DMS 273 treated with DMSO at 0.1 percent for 48 hours (cell line): ENCODE measurements at regions not wholly inside any gene's neighbourhood (a gene's known extent, or its start where the extent isn't known, plus 50 kb on each side); places are given as distances from the start of the nearest gene placed in this dataset.
"Not testable (repeated sequence)": the region's sequence is repeated elsewhere in the genome, so short reads cannot be mapped to it uniquely, and the experiment has no call there.

Source experiments
- DNase-seq: peaks from one replicate; lab custom pipeline; 2025; lab: John Stamatoyannopoulos, UW

DNA sequence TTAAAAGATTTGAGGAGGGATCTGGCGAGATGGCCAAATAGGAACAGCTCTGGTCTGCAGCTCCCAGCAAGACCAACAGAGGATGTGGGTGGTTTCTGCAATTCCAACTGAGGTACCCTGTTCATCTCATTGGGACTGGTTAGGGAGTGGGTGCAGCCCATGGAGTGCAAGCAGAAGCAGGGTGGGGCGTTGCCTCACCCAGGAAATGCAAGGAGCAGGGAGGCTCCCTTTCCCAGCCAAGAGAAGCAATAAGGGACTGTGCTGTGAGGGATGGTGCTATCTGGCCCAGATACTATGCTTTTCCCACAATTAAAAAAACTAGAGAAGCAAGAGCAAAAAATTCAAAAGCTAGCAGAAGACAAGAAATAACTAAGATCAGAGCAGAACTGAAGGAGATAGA, 318.4 kb downstream of the PPP1R3A start:
- DNase-seq, result not testable (repeated sequence)

DNA sequence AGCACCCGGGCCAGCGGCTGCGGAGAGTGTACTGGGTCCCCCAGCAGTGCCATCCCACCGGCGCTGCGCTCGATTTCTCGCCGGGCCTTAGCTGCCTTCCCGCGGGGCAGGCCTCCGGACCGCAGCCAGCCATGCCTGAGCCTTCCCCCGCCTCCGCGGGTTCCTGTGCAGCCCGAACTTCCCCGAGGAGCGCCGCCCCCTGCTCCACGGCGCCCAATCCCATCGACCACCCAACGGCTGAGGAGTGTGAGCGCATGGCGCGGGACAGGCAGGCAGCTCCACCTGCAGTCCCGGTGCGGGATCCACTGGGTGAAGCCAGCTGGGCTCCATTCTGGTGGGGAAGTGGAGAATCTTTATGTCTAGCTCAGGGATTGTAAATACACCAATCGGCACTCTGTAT, 325.4 kb downstream of the PPP1R3A start:
- not testable (repeated sequence) for DNase-seq

DNA sequence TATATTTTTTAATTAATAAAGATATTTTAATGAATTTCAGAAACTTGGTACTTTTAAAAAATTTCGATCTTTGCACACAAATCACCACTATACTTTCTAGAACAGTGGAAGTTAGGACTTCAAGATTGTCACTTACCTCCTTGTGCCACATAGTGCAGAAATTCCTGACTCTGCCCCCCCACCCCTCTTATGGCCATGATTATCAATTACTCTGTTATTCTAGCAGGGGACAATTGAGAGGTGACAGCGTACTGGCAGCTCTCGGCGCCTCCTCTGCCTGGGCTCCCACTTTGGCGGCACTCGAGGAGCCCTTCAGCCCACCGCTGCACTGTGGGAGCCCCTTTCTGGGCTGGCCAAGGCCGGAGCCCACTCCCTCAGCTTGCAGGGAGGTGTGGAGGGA, 325.9 kb downstream of the PPP1R3A start:
- not testable (repeated sequence) for DNase-seq

DNA sequence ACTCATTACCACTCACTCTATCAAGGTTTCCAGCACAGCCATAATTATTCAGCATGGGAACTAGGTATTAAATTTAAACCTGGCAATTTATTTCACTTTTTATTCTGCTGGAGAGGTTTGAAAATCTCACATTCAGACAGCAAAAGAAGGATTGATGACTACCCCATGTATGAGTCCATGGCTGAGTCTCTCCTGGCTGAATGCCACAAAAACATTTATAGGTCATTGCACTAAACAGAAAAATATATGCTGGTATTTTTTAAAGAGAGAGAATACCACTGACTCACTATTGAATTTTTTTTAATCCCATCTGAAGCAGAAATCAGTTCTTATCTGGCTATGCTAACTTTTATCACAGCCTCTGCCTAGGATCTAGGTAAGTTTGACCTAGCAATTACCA, 336.3 kb downstream of the PPP1R3A start:
- DNase-seq, result no peak

DNA sequence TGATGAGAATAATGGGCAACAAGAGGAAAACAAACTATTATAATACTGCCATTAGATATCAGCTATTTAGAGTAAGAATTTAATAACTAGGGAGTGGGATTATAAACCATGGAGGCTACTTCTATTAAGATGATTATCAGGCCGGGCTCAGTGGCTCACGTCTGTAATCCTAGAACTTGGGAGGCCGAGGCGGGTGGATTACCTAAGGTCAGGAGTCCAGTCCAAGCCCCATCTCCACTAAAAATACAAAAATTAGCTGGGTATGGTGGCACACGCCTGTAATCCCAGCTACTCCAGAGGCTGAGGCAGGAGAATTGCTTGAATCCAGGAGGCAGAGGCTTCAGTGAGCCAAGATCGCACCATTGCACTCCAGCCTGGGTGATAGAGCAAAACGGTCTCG, 355.6 kb downstream of the PPP1R3A start:
- DNase-seq, result not testable (repeated sequence)

DNA sequence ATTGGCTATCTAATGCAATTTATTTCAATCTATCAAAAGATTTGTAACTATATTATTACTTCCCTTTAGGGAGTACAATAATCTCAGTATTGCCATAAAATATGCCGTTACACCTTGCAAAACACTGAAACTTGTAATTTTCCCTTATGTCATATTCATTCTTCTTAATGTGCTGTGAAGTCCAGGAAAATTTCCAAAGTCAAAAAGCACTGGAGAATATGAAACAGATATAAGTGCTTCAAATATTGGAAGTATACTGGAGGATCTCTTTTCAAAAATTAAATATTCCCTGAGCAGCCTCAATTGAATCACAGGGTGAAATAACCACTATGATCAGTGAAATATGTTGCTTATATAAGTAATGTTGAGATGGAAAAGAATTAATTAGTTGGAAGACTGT, 356.0 kb downstream of the PPP1R3A start:
- no peak for DNase-seq

DNA sequence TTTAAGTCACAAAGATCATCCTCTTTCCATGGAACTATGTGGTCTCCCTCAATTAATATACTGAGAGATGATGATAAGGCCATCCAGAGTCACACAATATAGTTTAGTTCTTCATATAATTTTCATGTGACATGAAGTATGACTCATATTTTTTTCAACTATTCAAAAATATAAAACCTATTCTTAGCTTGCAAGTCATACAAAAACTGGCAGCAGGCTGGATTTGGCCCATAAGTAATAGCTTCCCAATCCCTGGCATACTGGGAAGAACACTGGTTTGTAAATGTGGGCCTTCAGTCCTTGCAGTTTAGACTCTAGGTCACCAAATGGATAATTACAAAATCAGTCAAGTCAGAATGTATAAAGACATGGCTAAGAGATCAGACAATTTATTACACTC, 356.6 kb downstream of the PPP1R3A start:
- DNase-seq, result no peak

DNA sequence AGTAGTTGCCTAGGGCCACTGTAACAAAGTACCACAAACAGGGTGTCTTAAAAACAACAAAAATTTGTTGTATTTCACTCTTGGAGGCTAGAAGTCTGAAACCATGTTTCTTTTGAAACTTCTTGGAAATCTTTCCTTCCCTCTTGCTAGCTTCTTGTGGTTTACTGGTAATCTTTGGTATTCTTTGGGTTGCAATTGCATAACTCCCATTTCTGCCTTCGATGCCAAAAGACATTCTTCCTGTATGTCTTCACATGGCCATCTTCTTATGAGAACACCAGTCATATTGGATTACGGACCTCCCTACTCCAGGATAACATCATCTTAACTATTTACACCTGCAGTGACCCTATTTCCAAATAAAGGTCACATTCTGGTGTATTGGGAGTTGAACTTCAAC, 357.4 kb downstream of the PPP1R3A start:
- no peak for DNase-seq

DNA sequence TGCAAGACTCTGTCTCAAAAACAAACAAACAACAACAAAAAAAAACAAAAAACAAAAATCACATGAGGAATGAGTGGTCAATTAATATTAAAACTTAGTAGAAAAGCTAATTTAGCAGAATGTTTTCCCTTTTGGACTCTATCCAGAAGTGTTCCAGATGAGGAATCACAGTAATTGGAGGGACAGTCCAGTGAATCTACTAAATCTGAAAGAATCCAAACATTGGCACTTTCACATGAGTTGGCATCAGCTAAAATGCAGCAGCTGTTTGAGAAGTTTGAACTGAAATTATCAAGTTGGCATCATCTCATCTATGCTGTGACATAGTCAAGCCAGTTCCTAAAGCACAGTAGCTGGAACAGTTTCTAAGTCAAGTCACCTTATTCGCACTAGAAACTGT, 367.8 kb downstream of the PPP1R3A start:
- DNase-seq, result no peak

DNA sequence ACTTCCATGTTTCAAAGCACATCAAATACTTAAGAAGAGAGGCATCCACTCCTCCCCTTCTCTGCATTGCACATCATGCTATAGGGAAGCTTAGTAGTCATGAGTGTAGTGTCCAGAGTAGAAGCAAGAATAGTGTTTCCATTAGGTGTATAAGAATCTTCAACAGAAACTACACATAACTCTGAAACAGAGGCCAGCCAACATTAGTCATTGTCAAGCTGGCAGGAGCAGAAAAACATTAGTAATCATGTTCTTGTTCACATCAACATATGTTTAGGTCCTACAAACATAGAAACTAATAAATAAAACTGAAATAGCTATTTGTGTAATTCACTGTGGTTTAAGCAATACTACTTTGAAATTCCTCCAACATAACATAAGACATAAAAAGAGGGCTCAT, 370.2 kb downstream of the PPP1R3A start:
- no peak for DNase-seq

DNA sequence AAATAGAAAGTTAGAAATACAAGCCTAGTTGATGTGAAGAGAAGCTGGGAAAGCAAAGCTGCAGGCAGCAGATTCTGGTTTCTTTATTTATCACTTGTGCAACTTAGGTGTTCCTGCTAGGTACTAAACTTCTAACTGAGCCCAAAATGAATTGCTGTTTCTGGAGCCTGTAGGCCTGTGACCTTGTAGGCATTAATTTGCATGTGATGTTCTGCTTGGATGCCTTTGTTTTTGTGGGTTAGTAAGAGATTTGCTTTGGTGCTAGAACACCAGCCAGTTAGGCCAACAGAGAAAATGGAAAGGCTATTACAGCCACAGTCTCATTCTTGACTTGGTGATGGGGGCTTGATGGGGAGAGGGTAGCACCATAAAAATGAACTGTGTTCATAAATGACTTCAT, 370.7 kb downstream of the PPP1R3A start:
- DNase-seq, result no peak

DNA sequence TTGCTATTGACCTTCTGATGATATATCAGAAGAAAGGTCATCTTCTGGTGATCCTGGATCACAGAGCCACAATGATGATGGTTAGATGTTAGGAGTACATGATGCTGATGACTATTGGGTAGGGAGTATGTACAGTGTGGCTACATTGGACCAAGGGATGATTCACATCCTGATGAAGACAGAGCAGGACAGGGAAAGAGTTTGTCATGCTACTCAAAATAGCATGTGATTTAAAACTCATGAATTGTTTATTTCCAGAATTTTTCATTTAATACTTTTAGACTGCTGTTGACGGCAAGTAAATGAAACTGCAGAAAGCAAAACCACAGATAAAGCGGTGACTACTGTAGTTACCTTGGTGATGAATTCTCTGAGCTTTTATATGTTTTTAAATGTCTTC, 397.3 kb downstream of the PPP1R3A start:
- no peak for DNase-seq

DNA sequence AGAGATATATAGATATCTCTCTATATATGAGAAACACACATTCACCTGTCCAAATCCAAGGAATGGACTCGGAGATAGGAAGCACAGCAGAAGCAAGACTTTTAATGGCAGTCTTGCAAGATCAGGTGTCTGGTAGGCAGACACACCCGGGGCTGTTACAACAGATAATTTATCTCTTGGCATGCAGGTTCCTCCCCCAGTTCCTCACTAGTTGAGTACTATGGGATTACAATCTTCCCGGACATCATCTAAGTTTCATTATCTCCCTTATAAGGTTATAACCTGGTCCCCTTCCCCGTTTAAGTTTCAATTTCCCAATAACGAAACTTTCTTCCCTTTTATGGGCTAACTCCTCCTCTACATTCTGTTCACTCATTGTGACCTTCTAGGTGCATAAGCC, 399.3 kb downstream of the PPP1R3A start:
- DNase-seq, result no peak

DNA sequence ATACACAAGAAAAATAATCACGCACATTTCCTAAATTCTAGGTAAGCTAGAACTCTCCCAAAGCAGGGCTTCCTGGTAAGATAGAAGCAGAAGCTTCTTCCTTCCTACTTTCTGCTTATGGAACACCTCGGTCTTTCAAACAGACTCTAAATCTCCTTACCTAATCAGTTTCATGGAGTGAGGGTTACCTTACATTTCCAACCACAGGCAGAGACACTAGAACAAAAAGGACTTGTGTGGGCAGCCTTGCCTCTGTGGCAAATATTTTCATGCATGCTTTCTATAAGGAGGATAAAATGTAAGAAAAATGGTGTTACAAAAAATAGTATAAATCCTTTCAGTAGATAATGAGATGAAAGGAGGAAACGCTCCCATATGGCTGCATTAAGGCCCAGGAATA, 386.3 kb upstream of the SMIM30 start:
- DNase-seq, result no peak

DNA sequence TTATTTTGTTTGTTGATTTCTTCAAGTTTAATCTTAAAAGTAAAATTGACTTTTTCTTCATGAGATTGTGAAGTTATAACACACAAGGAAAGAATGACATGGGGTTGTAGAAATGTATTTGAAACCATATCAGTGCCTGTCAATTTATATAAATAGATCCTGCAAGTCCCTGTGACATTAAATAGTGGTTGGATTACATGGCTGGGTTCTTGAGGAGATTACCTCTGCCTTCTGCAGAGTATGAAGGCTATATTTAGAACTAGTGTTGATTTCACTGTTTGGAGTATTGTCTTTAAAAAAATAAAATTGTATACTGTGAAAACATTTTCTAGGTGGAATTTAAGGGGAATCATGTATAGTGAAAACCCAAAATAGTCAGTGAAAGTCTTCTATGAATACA, 385.8 kb upstream of the SMIM30 start:
- DNase-seq, result no peak

DNA sequence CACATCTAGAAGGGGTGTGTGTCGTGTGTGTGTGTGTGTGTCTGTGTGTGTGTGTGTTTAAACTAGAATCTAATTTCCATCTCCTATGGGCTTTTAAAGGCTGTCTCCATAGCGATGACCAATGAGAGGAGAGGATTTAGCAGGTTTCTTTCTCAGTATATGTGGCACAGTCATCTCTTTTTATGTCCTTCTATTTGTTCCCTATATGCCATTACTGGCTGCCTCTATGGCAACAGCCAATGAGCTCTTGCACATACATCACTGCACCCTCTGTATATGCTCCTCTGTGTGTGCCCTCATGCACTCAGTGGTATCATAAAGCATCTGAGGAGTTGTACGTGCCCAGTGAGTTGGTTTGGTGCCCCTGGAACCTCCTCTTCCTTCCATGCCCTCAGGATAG, 378.2 kb upstream of the SMIM30 start:
- DNase-seq, result not testable (repeated sequence)

DNA sequence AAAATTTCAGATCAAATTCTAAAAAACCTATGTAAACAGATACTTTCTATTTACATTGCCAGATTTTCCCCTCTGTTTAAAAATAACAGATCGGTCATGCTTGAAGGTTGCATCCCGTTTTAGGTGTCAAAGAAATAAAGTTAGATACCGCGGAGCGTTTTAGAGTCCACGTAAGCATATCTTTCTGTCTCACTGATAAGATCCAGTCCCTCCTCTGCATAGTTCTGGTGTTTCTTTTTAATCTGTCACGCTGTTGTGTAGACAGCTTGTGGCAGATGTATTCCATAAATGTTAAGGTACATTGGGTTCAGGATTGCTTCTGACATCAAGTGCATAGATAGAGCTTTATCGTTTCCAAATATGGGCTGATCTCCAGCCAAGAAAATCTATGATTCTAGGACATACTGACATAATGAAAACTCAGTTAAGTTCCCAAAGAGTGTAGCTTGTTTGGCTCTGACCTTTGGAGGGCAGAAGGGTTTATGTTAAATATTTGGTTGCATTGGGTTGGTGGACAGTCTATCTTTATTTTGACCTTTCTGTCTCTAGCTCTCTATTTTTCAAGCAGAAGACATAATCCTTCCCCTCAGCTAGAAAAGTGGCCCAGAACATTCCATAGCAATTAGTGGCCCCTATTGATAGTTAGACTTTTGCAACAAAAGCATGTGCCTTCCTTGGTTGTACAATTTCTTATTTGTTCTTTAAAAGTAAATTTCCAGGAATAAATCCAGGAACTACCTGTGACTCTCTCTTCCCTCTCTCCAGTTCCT, 376.6 kb upstream of the SMIM30 start:
- not testable (repeated sequence) for DNase-seq

DNA sequence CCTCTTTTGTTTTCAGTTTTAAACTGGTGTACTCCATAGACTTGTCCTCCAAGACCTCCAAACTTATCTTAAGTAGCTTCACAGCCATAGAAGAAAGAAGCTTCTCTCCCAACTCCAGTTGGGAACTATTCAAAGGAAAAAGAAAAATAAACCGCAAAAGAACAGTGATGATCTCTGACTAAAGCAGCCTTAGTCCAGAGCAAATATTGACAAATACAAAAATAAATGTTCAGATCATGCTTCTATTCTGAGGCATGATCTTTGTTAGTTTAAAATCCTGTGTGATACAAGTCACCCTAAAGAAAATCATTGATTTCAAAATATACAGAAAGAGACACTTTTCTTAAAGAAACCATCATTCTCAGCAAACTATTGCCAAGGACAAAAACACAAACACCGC, 373.0 kb upstream of the SMIM30 start:
- no peak for DNase-seq

DNA sequence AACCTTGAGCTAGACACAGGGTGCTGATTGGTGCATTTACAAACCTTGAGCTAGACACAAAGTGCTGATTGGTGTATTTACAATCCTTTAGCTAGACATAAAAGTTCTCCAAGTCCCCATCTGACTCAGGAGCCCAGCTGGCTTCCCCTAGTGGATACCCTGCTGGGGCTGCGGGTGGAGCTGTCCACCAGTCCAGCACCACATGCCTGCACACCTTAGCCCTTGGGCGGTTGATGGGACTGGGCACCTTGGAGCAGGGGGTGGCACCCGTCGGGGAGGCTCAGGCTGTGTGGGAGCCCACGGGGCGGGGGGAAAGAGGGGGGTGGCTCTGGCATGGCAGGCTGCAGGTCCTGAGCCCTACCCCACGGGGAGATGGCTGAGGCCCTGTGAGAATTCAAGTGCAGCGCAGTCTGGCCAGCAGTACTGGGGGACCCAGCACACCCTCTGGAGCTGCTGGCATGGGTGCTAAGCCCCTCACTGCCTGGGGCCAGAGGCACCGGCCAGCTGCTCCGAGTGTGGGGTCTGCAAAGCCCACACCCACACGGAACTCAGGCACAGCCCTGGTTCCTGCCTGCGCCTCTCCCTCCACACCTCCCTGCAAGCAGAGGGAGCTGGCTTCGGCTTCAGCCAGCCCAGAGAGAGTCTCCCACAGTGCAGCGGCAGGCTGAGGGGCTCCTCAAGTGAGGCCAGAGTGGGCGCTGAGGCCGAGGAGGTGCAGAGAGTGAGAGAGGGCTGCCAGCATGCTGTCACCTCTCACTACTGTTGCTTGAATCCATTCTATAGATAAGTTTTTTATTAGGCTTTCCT, 369.8 kb upstream of the SMIM30 start:
- DNase-seq, result no peak

DNA sequence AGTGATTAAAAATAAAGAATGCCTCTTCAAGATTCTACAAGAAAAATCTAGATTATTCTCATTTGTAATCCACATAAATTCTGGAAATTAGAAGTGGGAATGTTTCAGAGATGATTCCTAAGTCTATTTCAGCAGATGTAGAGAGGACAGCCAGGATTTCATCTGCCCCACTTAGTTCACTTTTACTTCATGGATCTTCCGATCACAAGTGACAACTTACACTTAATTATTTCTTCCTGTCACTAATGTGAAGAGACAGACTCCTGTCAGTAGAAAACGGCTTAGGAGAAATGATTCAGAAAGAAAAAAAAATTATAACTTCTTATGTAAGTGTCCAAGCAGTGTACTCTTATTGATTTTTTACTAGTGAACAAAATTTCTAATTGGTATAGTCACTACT, 368.2 kb upstream of the SMIM30 start:
- DNase-seq, result no peak

DNA sequence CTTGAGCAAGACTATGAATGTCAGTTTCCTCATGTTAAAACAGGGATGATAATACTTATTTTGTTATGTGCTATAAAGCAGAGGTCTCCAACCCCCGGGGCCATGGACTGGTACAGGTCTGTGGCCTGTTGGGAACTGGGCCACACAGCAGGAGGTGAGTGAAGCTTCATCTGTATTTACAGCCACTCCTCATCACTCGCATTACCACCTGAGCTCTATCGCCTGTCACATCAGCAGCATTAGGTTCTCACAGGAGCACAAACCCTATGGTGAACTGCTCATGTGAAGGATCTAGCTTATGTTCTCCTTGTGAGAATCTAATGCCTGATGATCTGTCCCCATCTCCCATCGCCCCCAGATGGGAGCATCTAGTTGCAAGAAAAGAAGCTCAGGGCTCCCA, 365.3 kb upstream of the SMIM30 start:
- no peak for DNase-seq

DNA sequence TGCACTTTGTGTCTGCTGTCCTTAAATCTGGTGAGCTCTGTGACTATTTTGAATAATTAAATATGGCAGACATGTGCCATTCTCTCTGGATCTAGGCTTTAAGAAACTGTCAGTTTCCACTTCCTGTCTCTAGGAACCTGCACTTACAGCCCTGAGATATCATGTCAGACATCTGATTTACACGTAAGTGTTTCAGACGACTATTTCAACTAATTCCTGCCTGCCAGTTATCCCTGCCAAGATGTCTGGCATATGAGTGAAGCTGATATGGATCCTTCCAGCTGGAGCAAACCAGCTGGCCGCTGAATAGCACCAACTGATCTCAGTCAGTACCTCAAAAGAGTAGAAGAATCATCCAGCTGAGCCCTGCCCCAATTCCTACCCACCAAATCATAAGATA, 362.2 kb upstream of the SMIM30 start:
- DNase-seq, result no peak

DNA sequence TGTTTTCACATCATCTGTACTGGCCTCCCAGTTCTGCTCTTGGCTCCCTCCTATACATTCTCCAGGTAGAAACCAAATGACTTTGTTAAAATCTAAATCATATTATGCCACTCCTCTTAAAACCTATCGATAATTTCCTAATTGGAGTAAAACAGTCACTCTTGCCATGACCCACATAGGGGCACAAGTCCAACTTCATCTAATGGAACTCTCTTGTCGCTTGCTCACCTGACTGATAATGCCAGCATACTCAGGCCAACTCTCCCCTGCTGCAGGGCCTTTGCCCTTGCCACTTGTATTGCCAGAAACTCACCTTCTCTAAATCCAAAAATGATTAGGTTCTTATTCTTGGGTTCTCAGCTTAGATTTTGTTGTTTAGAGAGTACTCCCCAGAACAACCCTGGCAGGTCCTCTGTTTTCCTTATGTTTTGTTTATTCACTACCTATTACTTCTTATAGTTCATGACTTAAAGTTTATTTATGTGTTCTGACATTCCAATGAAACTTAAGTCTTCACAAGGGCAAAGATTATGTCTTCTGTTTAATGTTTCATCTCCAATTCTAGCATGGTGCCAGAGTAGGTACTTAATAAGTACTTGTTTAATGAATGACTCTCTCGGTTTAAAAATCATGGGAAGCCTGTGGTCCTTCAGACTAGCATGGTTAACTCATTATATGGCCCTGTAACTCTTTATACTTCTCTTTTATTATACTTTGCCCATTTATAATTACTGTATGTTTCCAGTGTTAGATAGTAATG, 345.9 kb upstream of the SMIM30 start:
- DNase-seq, result no peak
